Prostate gland (tissue), 2 donors: ENCODE measurements at regions not wholly inside any gene's neighbourhood (a gene's known extent, or its start where the extent isn't known, plus 50 kb on each side); places are given as distances from the start of the nearest gene placed in this dataset.
A peak's percentile ranks its signal among the peaks of the same experiment; 100 is the strongest.

ENCODE experiments used
- DNase-seq: peaks from one replicate; pipeline ENCODE4 v3.0.0-alpha.2; 2019; ENCODE audit warnings: low spot score
- H3K27ac ChIP-seq, 2 donors: fragments of 200-600 bp; sonication (generic); 2 replicates each; pipeline ENCODE4 v1.5.1; 2017 to 2019
- H3K27me3 ChIP-seq: fragments of 200-600 bp; sonication (generic); replicated peaks from 2 replicates; pipeline ENCODE4 v1.5.1; 2019; ENCODE audit not compliant: insufficient read depth
- H3K36me3 ChIP-seq, 2 donors: fragments of 200-600 bp; sonication (generic); 1 replicate in 1 of 2; 2 replicates in 1 of 2; pipeline versions ENCODE4 v1.5.1 to v1.8.1; 2017 to 2019
- H3K4me1 ChIP-seq: fragments of 200-600 bp; sonication (generic); replicated peaks from 2 replicates; pipeline ENCODE4 v1.5.1; 2019
- H3K4me3 ChIP-seq, 2 donors: fragments of 200-600 bp; sonication (generic); 2 replicates each; pipeline ENCODE4 v1.5.1; 2017 to 2019
- H3K9me3 ChIP-seq: fragments of 200-600 bp; sonication (generic); 2 replicates; pipeline ENCODE4 v1.5.1; 2017
- POLR2A ChIP-seq: fragments of 450-650 bp; IDR thresholded peaks from one replicate; pipeline ENCODE4 v1.6.1; 2016; ENCODE audit warnings: antibody characterized with exemption, mild to moderate bottlenecking
- POLR2AphosphoS5 ChIP-seq: sonication (generic); formaldehyde crosslinking; IDR thresholded peaks from one replicate; pipeline ENCODE4 v1.6.1; 2017; ENCODE audit warnings: antibody characterized with exemption
- WGBS: methylation state at CpG from one replicate; pipeline ENCODE4 v1.1.5; 2018; 5-methylcytosine and 5-hydroxymethylcytosine counted together
- intact Hi-C: fragments of 100-400 bp; cut with DNase I; formaldehyde crosslinking; loops from one replicate; pipeline ENCODE4 v1.14.2; 2022
- TF ChIP-seq, protein P1 (sequence below), 4 experiments: fragments of 200-600 bp in 2 of 4; fragments of 450-650 bp in 2 of 4; sonication (generic) in 2 of 4; IDR thresholded peaks; 1 replicate in 3 of 4; 2 replicates in 1 of 4; pipeline ENCODE4 v1.5.1; 2016 to 2019; ENCODE audit warnings: antibody characterized with exemption in 4 of 4, mild to moderate bottlenecking in 2 of 4, moderate library complexity in 2 of 4

DNA sequence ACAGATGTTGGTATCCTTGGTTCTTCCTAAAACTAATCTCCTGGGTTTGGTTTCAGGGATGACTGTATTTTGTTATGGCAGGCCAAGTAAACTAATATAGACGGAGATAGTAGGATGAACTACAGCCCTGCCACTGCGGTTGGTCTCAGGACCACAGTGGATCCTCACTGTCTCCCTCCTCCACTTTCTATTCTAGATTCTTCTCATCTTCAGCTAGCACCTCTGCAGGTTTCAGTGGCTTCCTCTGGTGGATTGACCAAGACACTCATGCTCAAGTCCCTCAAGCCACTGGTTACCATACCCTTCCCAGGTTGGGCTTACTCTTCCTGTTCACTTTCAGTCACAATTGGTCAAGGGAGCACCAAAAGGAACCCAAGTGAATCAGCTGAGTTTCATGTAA lies 71.1 kb upstream of the CLDN18 start:
- no peak for TF ChIP-seq POLR2A
- no peak for TF ChIP-seq POLR2AphosphoS5
- TF ChIP-seq, protein P1, sequence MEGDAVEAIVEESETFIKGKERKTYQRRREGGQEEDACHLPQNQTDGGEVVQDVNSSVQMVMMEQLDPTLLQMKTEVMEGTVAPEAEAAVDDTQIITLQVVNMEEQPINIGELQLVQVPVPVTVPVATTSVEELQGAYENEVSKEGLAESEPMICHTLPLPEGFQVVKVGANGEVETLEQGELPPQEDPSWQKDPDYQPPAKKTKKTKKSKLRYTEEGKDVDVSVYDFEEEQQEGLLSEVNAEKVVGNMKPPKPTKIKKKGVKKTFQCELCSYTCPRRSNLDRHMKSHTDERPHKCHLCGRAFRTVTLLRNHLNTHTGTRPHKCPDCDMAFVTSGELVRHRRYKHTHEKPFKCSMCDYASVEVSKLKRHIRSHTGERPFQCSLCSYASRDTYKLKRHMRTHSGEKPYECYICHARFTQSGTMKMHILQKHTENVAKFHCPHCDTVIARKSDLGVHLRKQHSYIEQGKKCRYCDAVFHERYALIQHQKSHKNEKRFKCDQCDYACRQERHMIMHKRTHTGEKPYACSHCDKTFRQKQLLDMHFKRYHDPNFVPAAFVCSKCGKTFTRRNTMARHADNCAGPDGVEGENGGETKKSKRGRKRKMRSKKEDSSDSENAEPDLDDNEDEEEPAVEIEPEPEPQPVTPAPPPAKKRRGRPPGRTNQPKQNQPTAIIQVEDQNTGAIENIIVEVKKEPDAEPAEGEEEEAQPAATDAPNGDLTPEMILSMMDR (IDR thresholded peaks at IDR 0.05), result no peak
- H3K4me3 ChIP-seq, result no peak overlapping the region
- no peaks in the 10 kb centered on the region for H3K9me3 ChIP-seq
- intact Hi-C loops, result no loop called here
- no peak overlapping the region for H3K27ac ChIP-seq
- WGBS, result 85% methylated on average over 2 of the region's 2 CpGs
- no peaks in the 10 kb centered on the region for H3K4me1 ChIP-seq
- DNase-seq, result no peak
- no peaks in the 10 kb centered on the region for H3K36me3 ChIP-seq
- H3K27me3 ChIP-seq, result no peaks in the 10 kb centered on the region

DNA sequence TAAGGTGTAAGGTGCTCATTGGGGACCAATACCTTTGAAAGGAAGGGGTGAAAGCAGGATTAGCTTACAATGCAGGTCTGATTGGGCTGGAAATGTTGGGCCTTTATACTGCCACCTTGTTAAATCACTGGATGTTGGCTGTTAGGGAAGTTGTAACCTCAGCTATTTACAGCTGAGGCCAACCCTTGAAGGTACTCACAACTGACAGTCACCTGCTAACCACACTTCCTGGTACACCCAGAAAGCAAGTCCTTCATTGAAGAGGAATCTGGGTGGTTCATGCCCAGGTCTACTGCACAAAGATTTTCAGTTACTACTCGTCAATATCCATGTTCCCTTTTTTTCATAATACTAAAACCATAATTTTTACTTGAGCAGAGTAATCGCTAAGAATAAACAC lies 65.4 kb upstream of the CLDN18 start:
- no peak overlapping the region for H3K27ac ChIP-seq
- no peaks in the 10 kb centered on the region for H3K27me3 ChIP-seq
- H3K4me1 ChIP-seq, result no peaks in the 10 kb centered on the region
- no peaks in the 10 kb centered on the region for H3K9me3 ChIP-seq
- WGBS, result 69% methylated on average over 2 of the region's 2 CpGs
- no peaks in the 10 kb centered on the region for H3K36me3 ChIP-seq
- TF ChIP-seq, protein P1 (IDR thresholded peaks at IDR 0.05), result no peak
- no peak for TF ChIP-seq POLR2A
- TF ChIP-seq POLR2AphosphoS5, result no peak
- intact Hi-C loops, result no loop called here
- no peak for DNase-seq
- no peak overlapping the region for H3K4me3 ChIP-seq

DNA sequence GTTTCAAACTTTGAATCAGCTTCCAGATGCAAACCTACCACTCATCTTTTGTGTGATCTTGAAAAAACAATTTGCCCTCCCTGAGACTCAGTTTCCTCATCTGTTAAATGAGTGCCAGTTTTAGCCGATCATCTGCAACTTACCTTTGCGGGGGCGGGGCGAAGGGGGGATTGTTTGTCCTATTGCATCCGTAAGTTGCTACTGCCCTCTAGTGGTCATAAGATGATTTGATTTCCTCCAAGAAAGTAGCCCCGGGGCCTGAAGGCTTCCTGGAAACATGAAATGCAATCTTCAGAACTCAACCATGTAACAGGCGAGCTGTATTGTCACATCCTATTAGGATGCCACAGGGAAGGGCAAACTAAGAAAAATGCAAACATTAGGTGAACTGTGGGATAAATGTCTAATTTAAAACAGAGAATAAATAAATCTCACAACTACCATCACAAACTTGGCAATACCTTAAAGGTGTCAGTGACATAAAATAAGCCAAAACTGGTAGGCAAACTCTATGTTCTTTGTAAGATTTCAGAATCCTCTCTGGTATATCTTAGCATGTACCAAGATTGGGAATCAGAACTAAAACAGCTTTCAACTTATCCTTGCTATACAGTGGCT lies 63.5 kb upstream of the CLDN18 start:
- Histone ChIP-seq H3K9me3 (no peaks in the 10 kb centered on the region), H3K4me3 (no peak overlapping the region), H3K27ac (no peak overlapping the region), H3K27me3 (no peaks in the 10 kb centered on the region), H3K36me3 (no peaks in the 10 kb centered on the region), H3K4me1 (no peaks in the 10 kb centered on the region)
- DNase-seq, result peak; percentile 22
- TF ChIP-seq, protein P1 (IDR thresholded peaks at IDR 0.05), result peak; percentile 15 to 51 (median 48)
- TF ChIP-seq POLR2A (no peak), POLR2AphosphoS5 (no peak)
- intact Hi-C loops, result no loop called here
- WGBS, result 2% methylated on average over 7 of the region's 7 CpGs

DNA sequence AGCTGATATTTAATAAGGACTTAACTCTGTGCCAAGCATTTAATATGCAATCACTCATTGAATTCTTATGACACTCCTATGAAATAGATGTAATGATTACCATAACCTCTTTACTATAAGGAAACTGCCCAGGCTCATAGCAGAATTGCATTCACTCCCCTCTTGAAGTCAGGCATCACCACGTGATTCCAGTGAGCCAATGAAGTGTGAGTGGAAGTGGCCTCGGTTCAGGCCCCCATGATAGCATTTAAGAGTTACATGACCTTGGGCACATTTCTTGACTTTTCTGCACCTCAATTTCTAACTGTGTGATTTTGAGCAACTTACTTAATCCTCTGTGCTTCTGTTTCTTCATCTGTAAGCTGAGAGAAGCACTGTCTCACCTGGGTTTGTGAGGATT lies 62.8 kb upstream of the CLDN18 start:
- intact Hi-C loops, result no loop called here
- WGBS, result 84% methylated on average over 2 of the region's 2 CpGs
- no peak overlapping the region for H3K4me3 ChIP-seq
- DNase-seq, result no peak
- H3K9me3 ChIP-seq, result no peaks in the 10 kb centered on the region
- H3K36me3 ChIP-seq, result no peaks in the 10 kb centered on the region
- no peak overlapping the region for H3K27ac ChIP-seq
- H3K4me1 ChIP-seq, result no peaks in the 10 kb centered on the region
- H3K27me3 ChIP-seq, result no peaks in the 10 kb centered on the region
- TF ChIP-seq POLR2A (no peak), POLR2AphosphoS5 (no peak)
- TF ChIP-seq, protein P1 (IDR thresholded peaks at IDR 0.05), result no peak

DNA sequence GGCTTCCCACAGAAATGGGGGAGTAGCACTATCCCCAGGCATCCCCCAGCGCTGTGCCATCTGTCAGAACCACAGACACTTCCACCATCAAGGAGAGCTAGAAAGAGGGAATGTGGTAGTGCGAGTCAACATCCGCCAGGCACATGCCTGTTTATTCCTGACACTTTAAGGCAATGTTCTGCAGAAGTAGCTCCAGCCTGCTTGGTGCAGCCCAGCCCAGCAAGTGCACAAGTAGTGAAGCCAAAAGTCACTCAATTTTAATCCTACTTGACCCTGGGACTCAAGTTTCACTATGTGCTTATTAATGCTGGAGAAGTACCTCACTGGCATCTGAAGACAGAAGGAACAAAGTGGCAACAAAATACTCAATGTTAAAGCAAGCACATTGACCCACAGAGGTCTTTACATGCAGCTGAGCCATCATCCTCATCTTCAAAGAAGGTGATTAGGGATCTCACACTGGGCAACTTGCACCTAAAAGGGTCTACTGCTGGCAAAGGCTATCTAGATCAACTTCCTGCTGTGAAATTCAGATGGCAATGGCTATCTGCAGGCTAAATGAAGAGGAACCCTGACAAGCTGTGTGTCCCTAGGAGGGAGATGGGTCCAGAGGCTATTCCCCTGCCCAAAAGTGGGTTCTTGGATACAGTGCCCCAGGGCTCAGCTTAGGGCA lies 61.4 kb upstream of the CLDN18 start:
- 53% methylated on average over 3 of the region's 3 CpGs for WGBS
- TF ChIP-seq, protein P1 (IDR thresholded peaks at IDR 0.05), result no peak
- TF ChIP-seq POLR2AphosphoS5 (no peak), POLR2A (no peak)
- intact Hi-C loops, result no loop called here

More for the DNA sequence above, 61.4 kb upstream of the CLDN18 start:
- no peak for DNase-seq
- Histone ChIP-seq H3K27ac (no peak overlapping the region), H3K4me1 (no peaks in the 10 kb centered on the region), H3K4me3 (no peak overlapping the region), H3K9me3 (no peaks in the 10 kb centered on the region), H3K36me3 (no peaks in the 10 kb centered on the region), H3K27me3 (no peaks in the 10 kb centered on the region)
